Liver (tissue), 3 donors: ENCODE measurements at regions not wholly inside any gene's neighbourhood (a gene's known extent, or its start where the extent isn't known, plus 50 kb on each side); places are given as distances from the start of the nearest gene placed in this dataset.

Source experiments
- HNF4A ChIP-seq, 2 donors: conservative IDR thresholded peaks; 2 replicates each; pipeline ENCODE4 v1.6.1; 2016; ENCODE audit warnings: antibody characterized with exemption in 2 of 2, mild to moderate bottlenecking in 2 of 2
- JUND ChIP-seq, 2 donors: IDR thresholded peaks; 2 replicates each; pipeline ENCODE4 v1.6.1; 2016; ENCODE audit warnings: antibody characterized with exemption in 2 of 2
- RAD21 ChIP-seq, 2 donors: IDR thresholded peaks; 2 replicates each; pipeline ENCODE4 v1.6.1; 2016; ENCODE audit warnings: antibody characterized with exemption in 2 of 2, mild to moderate bottlenecking in 2 of 2
- TAF1 ChIP-seq: conservative IDR thresholded peaks from 2 replicates; pipeline ENCODE4 v1.6.1; 2016; ENCODE audit warnings: antibody characterized with exemption, mild to moderate bottlenecking
- YY1 ChIP-seq: IDR thresholded peaks from 2 replicates; pipeline ENCODE4 v1.6.1; 2016; ENCODE audit warnings: antibody characterized with exemption, mild to moderate bottlenecking
- TF ChIP-seq, protein P1 (sequence below): fragments of 150-350 bp; IDR thresholded peaks from 2 replicates; pipeline ENCODE4 v1.5.1; 2017; ENCODE audit warnings: improper control_type of control experiment, low read depth, low read length; ENCODE audit not compliant: missing input control
- TF ChIP-seq, protein P2 (sequence below): IDR thresholded peaks from 2 replicates; pipeline ENCODE4 v1.6.1; 2016; ENCODE audit warnings: antibody characterized with exemption, mild to moderate bottlenecking
- TF ChIP-seq, protein P3 (sequence below): IDR thresholded peaks from 2 replicates; pipeline ENCODE4 v1.6.1; 2016; ENCODE audit warnings: antibody characterized with exemption
- donor health status: healthy.
- donor health status: healthy.

DNA sequence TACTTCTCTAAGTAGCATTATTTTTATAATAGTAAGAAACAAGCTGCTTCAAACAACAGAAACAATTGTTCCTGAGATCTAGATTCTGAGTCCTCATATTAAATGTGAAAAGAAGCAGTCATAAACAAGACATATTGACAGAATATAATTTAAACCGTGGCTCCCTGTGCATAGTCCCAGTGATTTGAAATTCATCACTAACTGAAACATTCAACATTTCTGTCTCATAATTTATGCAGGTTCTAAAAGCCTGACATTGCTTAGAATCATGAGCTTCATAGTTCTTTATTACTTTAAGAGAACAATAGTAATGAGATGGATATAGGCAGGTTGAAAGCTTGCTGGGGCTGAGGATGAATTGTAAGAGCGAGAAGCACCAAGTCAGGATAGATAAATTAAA is 375.5 kb upstream of the MAGEB18 start:
- no peak for TF ChIP-seq HNF4A (conservative IDR thresholded peaks at IDR 0.05)
- TF ChIP-seq, protein P1, sequence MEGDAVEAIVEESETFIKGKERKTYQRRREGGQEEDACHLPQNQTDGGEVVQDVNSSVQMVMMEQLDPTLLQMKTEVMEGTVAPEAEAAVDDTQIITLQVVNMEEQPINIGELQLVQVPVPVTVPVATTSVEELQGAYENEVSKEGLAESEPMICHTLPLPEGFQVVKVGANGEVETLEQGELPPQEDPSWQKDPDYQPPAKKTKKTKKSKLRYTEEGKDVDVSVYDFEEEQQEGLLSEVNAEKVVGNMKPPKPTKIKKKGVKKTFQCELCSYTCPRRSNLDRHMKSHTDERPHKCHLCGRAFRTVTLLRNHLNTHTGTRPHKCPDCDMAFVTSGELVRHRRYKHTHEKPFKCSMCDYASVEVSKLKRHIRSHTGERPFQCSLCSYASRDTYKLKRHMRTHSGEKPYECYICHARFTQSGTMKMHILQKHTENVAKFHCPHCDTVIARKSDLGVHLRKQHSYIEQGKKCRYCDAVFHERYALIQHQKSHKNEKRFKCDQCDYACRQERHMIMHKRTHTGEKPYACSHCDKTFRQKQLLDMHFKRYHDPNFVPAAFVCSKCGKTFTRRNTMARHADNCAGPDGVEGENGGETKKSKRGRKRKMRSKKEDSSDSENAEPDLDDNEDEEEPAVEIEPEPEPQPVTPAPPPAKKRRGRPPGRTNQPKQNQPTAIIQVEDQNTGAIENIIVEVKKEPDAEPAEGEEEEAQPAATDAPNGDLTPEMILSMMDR: no peak
- TF ChIP-seq RAD21 (IDR thresholded peaks at IDR 0.05): no peak
- TF ChIP-seq, protein P2, sequence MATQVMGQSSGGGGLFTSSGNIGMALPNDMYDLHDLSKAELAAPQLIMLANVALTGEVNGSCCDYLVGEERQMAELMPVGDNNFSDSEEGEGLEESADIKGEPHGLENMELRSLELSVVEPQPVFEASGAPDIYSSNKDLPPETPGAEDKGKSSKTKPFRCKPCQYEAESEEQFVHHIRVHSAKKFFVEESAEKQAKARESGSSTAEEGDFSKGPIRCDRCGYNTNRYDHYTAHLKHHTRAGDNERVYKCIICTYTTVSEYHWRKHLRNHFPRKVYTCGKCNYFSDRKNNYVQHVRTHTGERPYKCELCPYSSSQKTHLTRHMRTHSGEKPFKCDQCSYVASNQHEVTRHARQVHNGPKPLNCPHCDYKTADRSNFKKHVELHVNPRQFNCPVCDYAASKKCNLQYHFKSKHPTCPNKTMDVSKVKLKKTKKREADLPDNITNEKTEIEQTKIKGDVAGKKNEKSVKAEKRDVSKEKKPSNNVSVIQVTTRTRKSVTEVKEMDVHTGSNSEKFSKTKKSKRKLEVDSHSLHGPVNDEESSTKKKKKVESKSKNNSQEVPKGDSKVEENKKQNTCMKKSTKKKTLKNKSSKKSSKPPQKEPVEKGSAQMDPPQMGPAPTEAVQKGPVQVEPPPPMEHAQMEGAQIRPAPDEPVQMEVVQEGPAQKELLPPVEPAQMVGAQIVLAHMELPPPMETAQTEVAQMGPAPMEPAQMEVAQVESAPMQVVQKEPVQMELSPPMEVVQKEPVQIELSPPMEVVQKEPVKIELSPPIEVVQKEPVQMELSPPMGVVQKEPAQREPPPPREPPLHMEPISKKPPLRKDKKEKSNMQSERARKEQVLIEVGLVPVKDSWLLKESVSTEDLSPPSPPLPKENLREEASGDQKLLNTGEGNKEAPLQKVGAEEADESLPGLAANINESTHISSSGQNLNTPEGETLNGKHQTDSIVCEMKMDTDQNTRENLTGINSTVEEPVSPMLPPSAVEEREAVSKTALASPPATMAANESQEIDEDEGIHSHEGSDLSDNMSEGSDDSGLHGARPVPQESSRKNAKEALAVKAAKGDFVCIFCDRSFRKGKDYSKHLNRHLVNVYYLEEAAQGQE: no peak
- no peak for TF ChIP-seq TAF1
- TF ChIP-seq JUND (IDR thresholded peaks at IDR 0.05): no peak
- no peak for TF ChIP-seq YY1
- TF ChIP-seq, protein P3, sequence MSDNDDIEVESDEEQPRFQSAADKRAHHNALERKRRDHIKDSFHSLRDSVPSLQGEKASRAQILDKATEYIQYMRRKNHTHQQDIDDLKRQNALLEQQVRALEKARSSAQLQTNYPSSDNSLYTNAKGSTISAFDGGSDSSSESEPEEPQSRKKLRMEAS: no peak
